SK-N-SH treated with all-trans-retinoic acid at 6 μM for 48 hours (cell line): ENCODE measurements at regions not wholly inside any gene's neighbourhood (a gene's known extent, or its start where the extent isn't known, plus 50 kb on each side); places are given as distances from the start of the nearest gene placed in this dataset.

Source experiments
- ARNTL ChIP-seq: fragments of 450-650 bp; formaldehyde crosslinking; IDR thresholded peaks from 2 replicates; pipeline ENCODE4 v1.5.0; 2020; ENCODE audit warnings: low read depth, mild to moderate bottlenecking, moderate library complexity, borderline replicate concordance
- GLIS3 ChIP-seq: fragments of 250-450 bp; sonication (Bioruptor Pico); IDR thresholded peaks from 2 replicates; pipeline ENCODE4 v1.5.0; 2020; ENCODE audit warnings: mild to moderate bottlenecking, moderate library complexity
- PATZ1 ChIP-seq: fragments of 250-450 bp; sonication (Bioruptor Pico); IDR thresholded peaks from 2 replicates; pipeline ENCODE4 v1.8.0; 2020; ENCODE audit warnings: mild to moderate bottlenecking, moderate library complexity, borderline replicate concordance
- SNAI2 ChIP-seq: fragments of 250-450 bp; sonication (Bioruptor Pico); IDR thresholded peaks from 2 replicates; pipeline ENCODE4 v1.5.0; 2020; ENCODE audit warnings: mild to moderate bottlenecking, moderate library complexity
- TOX ChIP-seq: fragments of 250-450 bp; sonication (Bioruptor Pico); IDR thresholded peaks from 2 replicates; pipeline ENCODE4 v1.8.0; 2021; ENCODE audit warnings: mild to moderate bottlenecking, moderate library complexity, borderline replicate concordance
- ZC3H10 ChIP-seq: fragments of 250-450 bp; sonication (Bioruptor Pico); IDR thresholded peaks from 2 replicates; pipeline ENCODE4 v1.5.1; 2021; ENCODE audit warnings: mild to moderate bottlenecking, moderate library complexity
- ZFP30 ChIP-seq: fragments of 450-650 bp; formaldehyde crosslinking; IDR thresholded peaks from 2 replicates; pipeline ENCODE4 v1.5.0; 2022; ENCODE audit warnings: mild to moderate bottlenecking, moderate library complexity
- ZNF70 ChIP-seq: fragments of 450-650 bp; formaldehyde crosslinking; IDR thresholded peaks from 2 replicates; pipeline ENCODE4 v1.5.0; 2020; ENCODE audit warnings: mild to moderate bottlenecking, moderate library complexity
- TF ChIP-seq, protein P1 (sequence below): fragments of 250-450 bp; sonication (Bioruptor Pico); IDR thresholded peaks from 2 replicates; pipeline ENCODE4 v1.5.1; 2020; ENCODE audit warnings: low read depth, mild to moderate bottlenecking, moderate library complexity

- no peak for TF ChIP-seq ZNF70 (CRISPR knock-in tag)
- no peak for TF ChIP-seq PATZ1 (CRISPR knock-in tag)
- no peak for TF ChIP-seq TOX
- no peak for TF ChIP-seq SNAI2
- no peak for TF ChIP-seq GLIS3 (CRISPR knock-in tag)
- no peak for TF ChIP-seq ZFP30 (CRISPR knock-in tag)
- TF ChIP-seq ZC3H10 (CRISPR knock-in tag) = no peak
- TF ChIP-seq, protein P1, sequence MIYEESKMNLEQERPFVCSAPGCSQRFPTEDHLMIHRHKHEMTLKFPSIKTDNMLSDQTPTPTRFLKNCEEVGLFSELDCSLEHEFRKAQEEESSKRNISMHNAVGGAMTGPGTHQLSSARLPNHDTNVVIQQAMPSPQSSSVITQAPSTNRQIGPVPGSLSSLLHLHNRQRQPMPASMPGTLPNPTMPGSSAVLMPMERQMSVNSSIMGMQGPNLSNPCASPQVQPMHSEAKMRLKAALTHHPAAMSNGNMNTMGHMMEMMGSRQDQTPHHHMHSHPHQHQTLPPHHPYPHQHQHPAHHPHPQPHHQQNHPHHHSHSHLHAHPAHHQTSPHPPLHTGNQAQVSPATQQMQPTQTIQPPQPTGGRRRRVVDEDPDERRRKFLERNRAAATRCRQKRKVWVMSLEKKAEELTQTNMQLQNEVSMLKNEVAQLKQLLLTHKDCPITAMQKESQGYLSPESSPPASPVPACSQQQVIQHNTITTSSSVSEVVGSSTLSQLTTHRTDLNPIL (CRISPR knock-in tag) = no peak
- TF ChIP-seq ARNTL (CRISPR knock-in tag) = no peak
Measured at GRCh38 chr2:221753401-221753800, 181.3 kb upstream of the EPHA4 start.
